Osteoblast (primary cell): ENCODE measurements at regions not wholly inside any gene's neighbourhood (a gene's known extent, or its start where the extent isn't known, plus 50 kb on each side); places are given as distances from the start of the nearest gene placed in this dataset.
"Not testable (repeated sequence)": the region's sequence is repeated elsewhere in the genome, so short reads cannot be mapped to it uniquely, and the experiment has no call there.

Experiments used
- DNase-seq: peaks from one replicate; pipeline ENCODE4 v3.0.0; 2011; ENCODE audit warnings: low spot score, mixed read lengths; ENCODE audit not compliant: insufficient read length; ENCODE audit errors: missing footprints
- H2AFZ ChIP-seq: 2 replicates; pipeline ENCODE4 v1.6.0; 2011; ENCODE audit warnings: mild to moderate bottlenecking, low read length
- H3K27ac ChIP-seq: 2 replicates; pipeline ENCODE4 v1.5.1; 2011; ENCODE audit warnings: mild to moderate bottlenecking, low read depth, low read length, moderate library complexity
- H3K27me3 ChIP-seq: 2 replicates; pipeline ENCODE4 v1.6.0; 2012; ENCODE audit warnings: mild to moderate bottlenecking, control low read depth, inconsistent platforms, low read length, moderate library complexity; ENCODE audit not compliant: insufficient read depth
- H3K36me3 ChIP-seq: 2 replicates; pipeline ENCODE4 v1.5.1; 2011; ENCODE audit warnings: mild to moderate bottlenecking, low read length, control low read depth, moderate library complexity; ENCODE audit not compliant: insufficient read depth
- H3K4me1 ChIP-seq: 2 replicates; pipeline ENCODE4 v1.5.1; 2011; ENCODE audit warnings: mild to moderate bottlenecking, low read length, control low read depth, moderate library complexity; ENCODE audit not compliant: insufficient read depth
- H3K4me2 ChIP-seq: 2 replicates; pipeline ENCODE4 v1.6.0; 2011; ENCODE audit warnings: mild to moderate bottlenecking, low read length; ENCODE audit not compliant: insufficient read depth
- H3K4me3 ChIP-seq: fragments of 200-600 bp; sonication (generic); 3 replicates; pipeline ENCODE4 v1.5.1; 2012; ENCODE audit warnings: mild to moderate bottlenecking, low read length, inconsistent platforms; ENCODE audit not compliant: insufficient read depth
- H3K79me2 ChIP-seq: 2 replicates; pipeline ENCODE4 v1.6.0; 2012; ENCODE audit warnings: mild to moderate bottlenecking, low read length, control low read depth, inconsistent platforms; ENCODE audit not compliant: insufficient read depth
- H3K9me3 ChIP-seq: 2 replicates; pipeline ENCODE4 v1.5.1; 2011; ENCODE audit warnings: low read depth, low read length, control low read depth
- H4K20me1 ChIP-seq: 2 replicates; pipeline ENCODE4 v1.6.0; 2012; ENCODE audit warnings: mild to moderate bottlenecking, low read length, control low read depth; ENCODE audit not compliant: insufficient read depth
- CTCF ChIP-seq: IDR thresholded peaks from 2 replicates; pipeline ENCODE4 v1.5.1; 2011; ENCODE audit warnings: mild to moderate bottlenecking, low read depth, low read length, moderate library complexity; ENCODE audit errors: extremely low read depth

GRCh38 chr14:97061198-97061597 is 264.0 kb downstream of the VRK1 start:
- no peak overlapping the region for H3K4me3 ChIP-seq
- no peaks in the 10 kb centered on the region for H3K4me1 ChIP-seq
- no peaks in the 10 kb centered on the region for H3K79me2 ChIP-seq
- H2AFZ ChIP-seq = no peak overlapping the region
- H3K4me2 ChIP-seq = no peak overlapping the region
- TF ChIP-seq CTCF = no peak
- H3K27me3 ChIP-seq = no peaks in the 10 kb centered on the region
- no peak for DNase-seq
- H4K20me1 ChIP-seq = no peaks in the 10 kb centered on the region
- H3K27ac ChIP-seq = no peak overlapping the region
- H3K9me3 ChIP-seq = no peaks in the 10 kb centered on the region
- H3K36me3 ChIP-seq = no peaks in the 10 kb centered on the region

GRCh38 chr14:97061714-97062113 is 264.5 kb downstream of the VRK1 start:
- no peaks in the 10 kb centered on the region for H3K27me3 ChIP-seq
- H4K20me1 ChIP-seq = no peaks in the 10 kb centered on the region
- no peak overlapping the region for H3K27ac ChIP-seq
- TF ChIP-seq CTCF = no peak
- no peak overlapping the region for H3K4me2 ChIP-seq
- H2AFZ ChIP-seq = no peak overlapping the region
- no peaks in the 10 kb centered on the region for H3K36me3 ChIP-seq
- no peaks in the 10 kb centered on the region for H3K4me1 ChIP-seq
- no peak for DNase-seq
- no peaks in the 10 kb centered on the region for H3K9me3 ChIP-seq
- no peak overlapping the region for H3K4me3 ChIP-seq
- H3K79me2 ChIP-seq = no peaks in the 10 kb centered on the region

- Histone ChIP-seq H2AFZ (no peak overlapping the region), H3K4me1 (no peaks in the 10 kb centered on the region), H3K79me2 (no peaks in the 10 kb centered on the region), H3K36me3 (no peaks in the 10 kb centered on the region), H4K20me1 (no peaks in the 10 kb centered on the region), H3K4me2 (no peak overlapping the region), H3K9me3 (no peaks in the 10 kb centered on the region), H3K27me3 (no peaks in the 10 kb centered on the region), H3K4me3 (no peak overlapping the region), H3K27ac (no peak overlapping the region)
- no peak for TF ChIP-seq CTCF
- no peak for DNase-seq
Observed at GRCh38 chr14:97065305-97066067, 268.3 kb downstream of the VRK1 start.

- Histone ChIP-seq H3K79me2 (no peaks in the 10 kb centered on the region), H3K9me3 (no peaks in the 10 kb centered on the region), H3K27ac (no peak overlapping the region), H4K20me1 (no peaks in the 10 kb centered on the region), H3K36me3 (no peaks in the 10 kb centered on the region), H3K27me3 (no peaks in the 10 kb centered on the region), H3K4me2 (no peak overlapping the region), H3K4me3 (no peak overlapping the region), H3K4me1 (no peaks in the 10 kb centered on the region), H2AFZ (no peak overlapping the region)
- no peak for DNase-seq
- TF ChIP-seq CTCF = no peak
Observed at GRCh38 chr14:97066068-97066899, 269.1 kb downstream of the VRK1 start.

- not testable (repeated sequence) for H3K36me3 ChIP-seq, H3K4me1 ChIP-seq, H3K9me3 ChIP-seq, DNase-seq, H2AFZ ChIP-seq, H3K27me3 ChIP-seq, H3K79me2 ChIP-seq, H3K4me3 ChIP-seq, H4K20me1 ChIP-seq, H3K4me2 ChIP-seq, H3K27ac ChIP-seq
Observed at GRCh38 chr14:97068293-97068692, 271.1 kb downstream of the VRK1 start.
